Erythroblast (primary cell): ENCODE measurements at regions not wholly inside any gene's neighbourhood (a gene's known extent, or its start where the extent isn't known, plus 50 kb on each side); places are given as distances from the start of the nearest gene placed in this dataset.

Experiments used
- GATA1 ChIP-seq: IDR thresholded peaks from 2 replicates; pipeline ENCODE4 v1.6.1; 2011; ENCODE audit warnings: low read depth, mild to moderate bottlenecking, control low read depth, low read length, moderate library complexity
- POLR2A ChIP-seq: IDR thresholded peaks from 2 replicates; pipeline ENCODE4 v1.6.1; 2011; ENCODE audit warnings: mild to moderate bottlenecking, low read length

DNA sequence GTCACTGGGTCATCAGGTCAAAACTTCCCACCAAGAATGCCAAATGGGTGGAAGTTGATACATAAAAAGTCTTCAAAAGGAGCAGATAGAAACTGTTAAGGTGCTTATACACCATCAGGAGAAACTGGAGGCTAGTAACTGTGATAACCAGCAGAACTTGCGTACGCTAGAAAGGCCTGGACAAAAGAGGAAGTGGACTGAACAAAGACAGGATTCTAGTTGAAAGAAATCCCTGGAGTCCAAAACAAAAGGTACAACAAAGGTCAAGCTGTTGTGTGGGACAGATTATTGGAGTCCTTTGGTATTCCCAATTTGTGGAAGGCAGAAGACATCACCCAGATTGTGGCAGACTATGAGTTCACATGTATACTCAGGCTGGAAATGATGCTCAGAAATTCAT is 215.8 kb upstream of the PBX1 start:
- TF ChIP-seq POLR2A, result no peak
- TF ChIP-seq GATA1, result no peak
